ENCODE measurements at regions not wholly inside any gene's neighbourhood (a gene's known extent, or its start where the extent isn't known, plus 50 kb on each side); places are given as distances from the start of the nearest gene placed in this dataset.

- TF ChIP-seq CTCF (IDR thresholded peaks at IDR 0.05; ENCODE audit: low read depth, low read length) (no peak), EZH2phosphoT487 (IDR thresholded peaks at IDR 0.05; ENCODE audit: low read depth) (no peak)
These were observed 860.2 kb upstream of the MAP3K7 start for GRCh38 chr6:91447081-91447480.

Data from OCI-LY3 (cell line).